GM23248 (cell line): ENCODE measurements at regions not wholly inside any gene's neighbourhood (a gene's known extent, or its start where the extent isn't known, plus 50 kb on each side); places are given as distances from the start of the nearest gene placed in this dataset.

ENCODE experiments used
- DNase-seq: peaks from one replicate; pipeline ENCODE4 v3.0.0-alpha.2; 2015
- H2AFZ ChIP-seq: fragments of 200-600 bp; sonication (generic); 2 replicates; pipeline ENCODE4 v1.6.1; 2016; ENCODE audit warnings: antibody characterized with exemption
- H3F3A ChIP-seq: fragments of 200-600 bp; sonication (generic); 2 replicates; pipeline ENCODE4 v1.6.1; 2016; ENCODE audit warnings: mild to moderate bottlenecking, antibody characterized with exemption, mixed run types; ENCODE audit not compliant: insufficient read depth
- H3K27ac ChIP-seq: fragments of 200-600 bp; sonication (generic); 2 replicates; pipeline ENCODE4 v1.5.1; 2016; ENCODE audit warnings: mild to moderate bottlenecking
- H3K27me3 ChIP-seq: fragments of 200-600 bp; sonication (generic); replicated peaks from 2 replicates; pipeline ENCODE4 v1.6.1; 2016; ENCODE audit warnings: mild to moderate bottlenecking; ENCODE audit not compliant: insufficient read depth
- H3K36me3 ChIP-seq: fragments of 200-600 bp; sonication (generic); 2 replicates; pipeline ENCODE4 v1.6.1; 2016; ENCODE audit warnings: low read depth, mild to moderate bottlenecking
- H3K4me1 ChIP-seq: fragments of 200-600 bp; sonication (generic); 2 replicates; pipeline ENCODE4 v1.6.1; 2016; ENCODE audit warnings: mild to moderate bottlenecking; ENCODE audit not compliant: insufficient read depth
- H3K4me2 ChIP-seq: fragments of 200-600 bp; sonication (generic); one replicate; pipeline ENCODE4 v1.6.1; 2016; ENCODE audit warnings: mild to moderate bottlenecking; ENCODE audit not compliant: unreplicated experiment
- H3K4me3 ChIP-seq: fragments of 200-600 bp; sonication (generic); 2 replicates; pipeline ENCODE4 v1.5.1; 2016; ENCODE audit warnings: mild to moderate bottlenecking
- H3K79me2 ChIP-seq: fragments of 200-600 bp; sonication (generic); 2 replicates; pipeline ENCODE4 v1.6.1; 2016; ENCODE audit warnings: mild to moderate bottlenecking; ENCODE audit not compliant: insufficient read depth
- H3K9ac ChIP-seq: fragments of 200-600 bp; sonication (generic); 2 replicates; pipeline ENCODE4 v1.6.1; 2016; ENCODE audit warnings: mild to moderate bottlenecking
- H3K9me2 ChIP-seq: fragments of 200-600 bp; sonication (generic); 2 replicates; pipeline ENCODE4 v1.6.1; 2016; ENCODE audit warnings: mixed run types, mild to moderate bottlenecking, moderate library complexity; ENCODE audit not compliant: insufficient read depth
- H3K9me3 ChIP-seq: fragments of 200-600 bp; sonication (generic); one replicate; pipeline ENCODE4 v1.6.1; 2017; ENCODE audit warnings: low read depth
- H4K20me1 ChIP-seq: fragments of 200-600 bp; sonication (generic); 2 replicates; pipeline ENCODE4 v1.6.0; 2016; ENCODE audit not compliant: insufficient read depth
- EZH2 ChIP-seq: fragments of 200-600 bp; sonication (generic); IDR thresholded peaks from 2 replicates; pipeline ENCODE4 v1.6.1; 2018; ENCODE audit warnings: antibody characterized with exemption, mild to moderate bottlenecking; ENCODE audit not compliant: insufficient read depth, poor library complexity, severe bottlenecking
- EZH2phosphoT487 ChIP-seq: fragments of 200-600 bp; sonication (generic); IDR thresholded peaks from 2 replicates; pipeline ENCODE4 v1.6.1; 2018; ENCODE audit warnings: antibody characterized with exemption, moderate library complexity, mild to moderate bottlenecking, low read depth; ENCODE audit not compliant: insufficient read depth
- WGBS, 2 experiments: methylation state at CpG; one replicate each; pipeline ENCODE4 v1.1.6; 2015 to 2017; ENCODE audit warnings: low lambda C conversion rate in 2 of 2, low coverage in 1 of 2; ENCODE audit errors: missing lambda C conversion rate in 2 of 2; 5-methylcytosine and 5-hydroxymethylcytosine counted together
- in situ Hi-C: fragments of 300-500 bp; cut with MboI; formaldehyde crosslinking; loops from 2 replicates; pipeline ENCODE4 v1.15.0; 2020

DNA sequence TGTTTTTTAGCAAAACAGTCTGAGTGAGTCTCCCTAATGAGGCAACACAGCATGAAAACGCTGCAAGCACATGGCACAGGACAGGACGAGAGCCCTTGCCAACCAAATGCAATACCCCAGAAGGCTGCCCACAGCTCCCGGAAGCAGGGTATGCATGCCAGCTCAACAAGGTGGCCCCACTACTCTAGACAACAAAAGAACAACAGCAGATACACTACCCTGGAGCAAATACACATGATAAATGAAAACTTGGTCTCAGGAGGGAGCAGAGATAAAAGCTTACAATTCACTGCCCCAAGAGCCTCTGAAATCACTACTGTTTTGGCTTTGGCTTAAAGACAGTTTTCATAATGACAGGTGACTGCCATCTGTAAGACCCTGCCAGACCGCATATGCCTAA is 785.4 kb upstream of the API5 start:
- no peak for TF ChIP-seq EZH2
- no peak for TF ChIP-seq EZH2phosphoT487
- in situ Hi-C loops, result no loop called here
- no peak overlapping the region for H3K4me3 ChIP-seq
- no peaks in the 10 kb centered on the region for H3K9me3 ChIP-seq
- H3K4me1 ChIP-seq, result no peaks in the 10 kb centered on the region
- no peaks in the 10 kb centered on the region for H3K79me2 ChIP-seq
- no peaks in the 10 kb centered on the region for H4K20me1 ChIP-seq
- no peak for DNase-seq
- no peak overlapping the region for H3K4me2 ChIP-seq
- H3K27ac ChIP-seq, result no peak overlapping the region
- H3K9me2 ChIP-seq, result no peaks in the 10 kb centered on the region
- no peaks in the 10 kb centered on the region for H3F3A ChIP-seq
- no peak overlapping the region for H2AFZ ChIP-seq
- no peaks in the 10 kb centered on the region for H3K36me3 ChIP-seq
- H3K9ac ChIP-seq, result no peak overlapping the region
- 8% methylated on average over 4 of the region's 4 CpGs for WGBS, 2 experiments
- H3K27me3 ChIP-seq, result no peaks in the 10 kb centered on the region

DNA sequence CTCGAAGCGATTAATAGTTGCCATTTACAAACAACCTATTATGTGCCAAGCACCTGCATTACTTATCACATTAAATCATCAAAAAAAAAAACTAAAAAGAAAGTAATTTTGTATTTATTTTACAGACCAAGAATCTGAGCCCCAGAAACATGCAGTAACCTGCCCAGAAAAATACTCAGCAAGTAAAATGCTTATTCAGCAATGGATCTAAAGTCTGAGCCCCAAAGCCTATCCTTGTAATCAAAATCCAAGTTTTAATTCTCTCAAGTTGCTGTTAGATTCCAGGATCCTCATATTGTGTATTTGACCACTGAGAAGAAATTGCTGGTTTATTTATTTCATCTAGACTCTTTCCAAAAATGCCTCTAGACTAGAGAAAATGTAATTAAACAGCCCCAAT is 783.3 kb upstream of the API5 start:
- Histone ChIP-seq H3K9me2 (no peaks in the 10 kb centered on the region), H3K4me1 (no peaks in the 10 kb centered on the region), H4K20me1 (no peaks in the 10 kb centered on the region), H3K9ac (no peak overlapping the region), H2AFZ (no peak overlapping the region), H3K27ac (no peak overlapping the region), H3K4me3 (no peak overlapping the region), H3K4me2 (no peak overlapping the region), H3K9me3 (no peaks in the 10 kb centered on the region), H3K36me3 (no peaks in the 10 kb centered on the region), H3F3A (no peaks in the 10 kb centered on the region), H3K27me3 (no peaks in the 10 kb centered on the region), H3K79me2 (no peaks in the 10 kb centered on the region)
- in situ Hi-C loops, result no loop called here
- WGBS, 2 experiments, result 47 to 56% methylated on average over 2 of the region's 2 CpGs
- TF ChIP-seq EZH2, result no peak
- no peak for TF ChIP-seq EZH2phosphoT487
- DNase-seq, result no peak

DNA sequence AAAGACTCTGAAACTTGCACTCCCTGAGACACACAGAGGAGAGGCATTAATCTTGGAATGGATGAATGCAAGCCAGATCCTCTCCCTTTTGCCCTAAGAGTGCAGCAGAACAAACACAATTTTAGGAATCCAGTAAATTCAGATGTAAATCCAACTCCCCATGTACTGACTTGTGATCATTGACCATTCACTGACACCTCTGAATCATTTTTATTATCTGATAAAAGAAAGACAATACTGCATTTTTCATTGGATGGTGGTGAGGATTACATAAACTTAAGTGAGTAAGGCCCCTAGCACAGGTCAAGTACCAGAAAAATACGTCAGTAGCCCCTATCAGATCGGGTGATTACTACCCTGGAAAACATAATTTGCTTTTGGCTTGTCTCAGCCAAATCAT is 782.9 kb upstream of the API5 start:
- Histone ChIP-seq H3K9me2 (no peaks in the 10 kb centered on the region), H3K36me3 (no peaks in the 10 kb centered on the region), H3K4me3 (no peak overlapping the region), H3K27ac (no peak overlapping the region), H3K9me3 (no peaks in the 10 kb centered on the region), H3K27me3 (no peaks in the 10 kb centered on the region), H3K9ac (no peak overlapping the region), H2AFZ (no peak overlapping the region), H4K20me1 (no peaks in the 10 kb centered on the region), H3K79me2 (no peaks in the 10 kb centered on the region), H3K4me2 (no peak overlapping the region), H3F3A (no peaks in the 10 kb centered on the region), H3K4me1 (no peaks in the 10 kb centered on the region)
- no peak for DNase-seq
- TF ChIP-seq EZH2 (no peak), EZH2phosphoT487 (no peak)
- 1 to 3% methylated on average over 2 of the region's 2 CpGs for WGBS, 2 experiments
- in situ Hi-C loops, result no loop called here

DNA sequence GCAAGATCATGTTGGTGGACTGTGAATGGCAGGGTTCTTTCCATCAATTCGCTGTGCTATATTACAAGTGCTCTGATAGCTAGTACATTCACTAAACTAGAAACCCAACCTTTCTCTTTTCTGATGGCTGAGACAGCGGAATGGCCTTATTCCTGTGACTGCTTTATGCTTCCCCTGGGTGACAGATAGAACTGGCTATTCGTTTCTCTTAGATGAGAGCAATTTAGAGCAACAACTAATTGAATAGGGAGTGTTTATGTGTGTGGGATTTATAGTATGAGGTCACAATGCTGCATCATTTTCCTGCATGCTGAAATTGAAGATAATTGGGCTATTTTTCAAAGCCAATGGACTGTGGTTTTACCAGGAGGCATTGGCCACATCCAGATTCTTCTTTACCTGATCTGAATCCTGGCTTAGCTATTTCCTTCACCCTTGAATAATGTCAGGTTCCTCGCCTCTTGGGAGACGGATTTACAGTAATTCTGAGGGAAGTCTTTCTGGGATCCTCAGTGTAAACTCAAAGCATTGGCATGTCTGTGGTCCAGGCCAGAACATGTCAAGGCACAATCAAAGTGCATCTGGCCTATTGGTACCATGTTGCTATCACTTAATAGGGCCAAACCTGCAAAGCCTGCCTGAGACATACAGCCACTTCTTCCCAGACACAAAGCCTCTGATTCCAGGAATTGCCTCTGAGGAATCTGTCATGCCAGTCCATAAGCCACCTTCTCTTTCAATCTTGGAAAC is 775.0 kb upstream of the API5 start:
- H3K79me2 ChIP-seq, result no peaks in the 10 kb centered on the region
- in situ Hi-C loops, result no loop called here
- H3K4me1 ChIP-seq, result no peaks in the 10 kb centered on the region
- no peak overlapping the region for H3K4me3 ChIP-seq
- no peaks in the 10 kb centered on the region for H4K20me1 ChIP-seq
- no peaks in the 10 kb centered on the region for H3K27me3 ChIP-seq
- DNase-seq, result no peak
- no peaks in the 10 kb centered on the region for H3K36me3 ChIP-seq
- no peaks in the 10 kb centered on the region for H3K9me3 ChIP-seq
- 9 to 17% methylated on average over 5 of the region's 5 CpGs for WGBS, 2 experiments
- no peak overlapping the region for H3K27ac ChIP-seq
- H3K9ac ChIP-seq, result no peak overlapping the region
- H3K9me2 ChIP-seq, result no peaks in the 10 kb centered on the region
- no peak for TF ChIP-seq EZH2phosphoT487
- no peak for TF ChIP-seq EZH2
- H3F3A ChIP-seq, result no peaks in the 10 kb centered on the region
- H2AFZ ChIP-seq, result no peak overlapping the region
- H3K4me2 ChIP-seq, result no peak overlapping the region
